Activated T-helper 9 cell treated with anti-CD3 and anti-CD28 coated beads, Interleukin-2, amount 50 U/mL, for 16 hours (primary cell): ENCODE measurements at regions not wholly inside any gene's neighbourhood (a gene's known extent, or its start where the extent isn't known, plus 50 kb on each side); places are given as distances from the start of the nearest gene placed in this dataset.
"Not testable (repeated sequence)": the region's sequence is repeated elsewhere in the genome, so short reads cannot be mapped to it uniquely, and the experiment has no call there.

ENCODE experiments used
- DNase-seq: peaks from one replicate; pipeline ENCODE4 v3.0.0-alpha.2; 2020; ENCODE audit warnings: low read depth

DNA sequence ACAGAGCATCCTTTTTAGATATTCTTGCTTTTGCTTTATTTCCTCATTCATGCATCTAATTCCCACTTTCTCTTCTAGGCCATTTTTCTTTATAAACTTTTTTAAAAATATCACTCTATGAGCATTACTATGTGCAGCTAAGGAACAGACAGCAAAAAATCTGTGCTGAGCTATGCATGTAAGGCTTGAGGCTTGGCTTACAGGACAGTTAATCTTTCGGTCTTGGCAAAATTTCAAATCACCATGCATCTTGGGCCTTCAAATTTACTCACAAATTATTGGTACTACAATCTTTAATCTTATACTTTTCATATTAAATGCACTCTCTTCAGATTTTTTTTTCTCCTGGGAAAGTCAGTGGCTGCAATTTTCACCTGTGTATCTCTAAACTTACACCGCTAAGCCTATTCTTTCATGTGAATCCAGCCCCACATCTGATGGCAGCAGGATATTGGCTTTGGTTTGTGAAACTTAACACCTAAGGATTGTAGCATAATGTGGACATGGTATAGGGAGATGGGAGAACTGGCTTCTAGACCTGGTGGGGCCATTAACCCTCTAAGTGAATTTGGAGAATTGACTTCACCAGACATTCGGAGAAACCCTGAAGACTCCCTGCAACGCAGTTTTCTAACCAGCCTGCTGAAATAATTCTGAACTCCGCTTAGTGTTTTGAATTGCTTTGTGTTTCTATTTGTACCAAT, 278.3 kb downstream of the SPRY1 start:
- no peak for DNase-seq

DNA sequence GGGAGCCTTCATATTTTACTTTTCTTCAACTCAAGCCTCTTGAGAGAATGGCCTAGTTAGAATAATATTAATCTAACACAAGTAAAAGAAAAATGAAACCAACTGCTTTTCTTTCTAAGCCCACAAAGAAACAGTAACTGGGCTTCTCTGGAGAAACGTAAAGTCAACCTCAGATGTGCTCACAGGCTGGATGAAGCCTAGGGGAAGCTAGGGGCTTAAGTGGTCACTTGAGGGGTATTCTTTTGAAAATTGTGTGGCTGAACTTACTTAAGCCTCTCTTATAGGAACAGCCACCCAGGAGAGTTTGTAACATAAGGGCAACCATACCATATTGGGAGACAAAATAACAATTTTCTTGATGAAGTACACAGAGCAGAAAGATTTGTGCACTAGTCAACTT, 279.0 kb downstream of the SPRY1 start:
- DNase-seq, result no peak

DNA sequence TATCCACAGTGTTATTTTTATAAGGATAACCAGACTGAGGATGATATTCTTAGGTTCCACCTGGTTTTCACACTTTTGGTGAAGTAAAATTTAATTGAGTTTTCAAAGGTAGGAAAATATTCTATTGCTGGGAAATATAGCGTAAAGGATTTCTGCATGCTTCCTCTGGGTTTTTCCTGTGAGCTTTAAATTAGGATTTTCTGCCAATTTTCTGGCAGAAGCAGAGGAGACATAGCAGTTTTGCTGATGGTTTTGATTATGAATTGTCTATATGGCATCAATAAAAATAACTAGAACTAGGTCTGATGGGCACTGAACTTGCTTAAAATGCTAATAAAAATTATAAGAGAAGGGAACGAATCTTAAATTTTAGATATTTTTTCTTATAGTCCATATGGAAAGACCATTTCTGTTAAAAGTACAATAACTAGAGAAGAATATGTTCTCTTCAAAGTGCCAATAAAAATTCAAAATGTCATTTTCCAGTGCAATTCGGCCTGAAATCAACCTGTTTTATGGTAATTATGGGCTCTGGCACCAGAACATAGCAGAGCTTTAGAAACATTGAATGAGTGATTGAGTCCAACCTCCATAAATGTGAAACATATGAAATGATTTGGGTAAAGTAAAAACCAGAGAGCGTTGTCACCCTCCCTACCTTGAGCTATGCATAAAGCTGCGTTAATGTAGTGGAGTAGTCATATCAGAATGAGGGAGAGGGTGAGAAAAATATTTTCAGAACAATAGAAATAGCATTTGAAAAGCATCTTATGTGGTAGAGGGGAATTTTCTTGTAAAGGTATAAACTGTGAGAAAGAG, 279.7 kb downstream of the SPRY1 start:
- no peak for DNase-seq

DNA sequence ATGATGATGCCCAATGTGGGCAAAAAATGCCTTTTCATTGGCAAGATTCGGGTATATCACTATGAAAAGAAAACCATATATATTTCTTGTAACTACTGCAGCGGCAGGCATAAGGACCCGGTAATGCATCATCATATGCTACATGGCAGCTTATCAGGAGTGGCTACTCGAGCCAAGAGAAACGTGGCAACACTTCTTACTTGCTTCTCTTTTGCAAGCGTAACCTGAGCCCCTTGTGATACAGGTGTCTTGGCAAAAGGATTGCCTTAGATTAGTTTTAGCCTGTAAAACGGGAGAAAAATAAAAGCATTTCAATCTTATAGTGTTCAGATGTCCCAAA, 280.3 kb downstream of the SPRY1 start:
- DNase-seq, result no peak

- DNase-seq, result no peak
Measured at GRCh38 chr4:123682931-123683330, 286.3 kb downstream of the SPRY1 start.

DNA sequence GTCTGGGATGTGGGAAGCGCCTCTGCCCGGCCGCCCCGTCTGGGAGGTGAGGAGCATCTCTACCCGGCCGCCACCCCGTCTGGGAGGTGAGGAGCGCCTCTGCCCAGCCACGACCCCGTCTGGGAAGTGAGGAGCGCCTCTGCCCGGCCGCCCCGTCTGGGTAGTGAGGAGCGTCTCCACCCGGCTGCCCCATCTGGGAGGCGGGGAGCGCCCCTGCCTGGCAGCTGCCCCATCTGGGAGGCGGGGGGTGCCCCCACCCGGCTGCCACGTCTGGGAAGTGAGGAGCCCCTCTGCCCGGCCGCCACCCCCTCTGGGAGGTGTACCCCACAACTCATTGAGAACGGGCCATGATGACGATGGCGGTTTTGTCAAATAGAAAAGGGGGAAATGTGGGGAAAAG, 288.3 kb downstream of the SPRY1 start:
- DNase-seq, result not testable (repeated sequence)

DNA sequence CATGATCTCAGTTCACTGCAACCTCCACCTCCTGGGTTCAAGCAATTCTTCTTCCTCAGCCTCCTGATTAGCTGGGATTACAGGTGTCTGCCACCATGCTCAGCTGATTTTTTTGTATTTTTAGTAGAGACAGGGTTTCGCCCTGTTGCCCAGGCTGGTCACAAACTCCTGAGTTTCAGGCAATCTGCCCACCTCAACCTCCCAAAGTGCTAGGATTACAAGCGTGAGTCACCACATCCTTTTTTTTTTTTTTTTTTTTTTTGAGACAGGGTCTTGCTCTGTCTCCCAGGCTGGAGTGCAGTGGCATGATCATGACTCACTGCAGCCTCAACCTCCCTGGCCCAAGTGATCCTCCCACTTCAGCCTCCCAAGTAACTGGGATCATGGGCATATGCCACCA, 298.9 kb downstream of the SPRY1 start:
- not testable (repeated sequence) for DNase-seq

DNA sequence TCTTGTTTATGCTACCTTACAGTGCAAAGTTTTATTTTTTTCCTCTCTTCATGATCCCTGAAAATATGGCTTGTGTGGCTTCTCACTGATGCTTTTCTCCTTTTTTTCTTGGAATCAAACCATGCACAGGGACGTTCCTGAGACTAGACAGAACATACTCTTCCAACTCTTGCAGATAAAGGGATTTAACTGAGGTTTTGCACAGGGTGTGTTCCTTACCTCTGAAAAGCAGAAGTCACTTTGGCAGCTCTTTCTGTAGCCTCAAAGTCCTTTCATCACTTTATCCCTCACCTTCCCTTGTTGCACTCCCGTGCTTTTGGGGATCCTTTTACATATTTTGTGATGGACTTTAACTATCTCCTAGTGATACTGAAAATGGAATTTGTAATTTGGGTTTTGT, 300.1 kb downstream of the SPRY1 start:
- DNase-seq, result no peak

DNA sequence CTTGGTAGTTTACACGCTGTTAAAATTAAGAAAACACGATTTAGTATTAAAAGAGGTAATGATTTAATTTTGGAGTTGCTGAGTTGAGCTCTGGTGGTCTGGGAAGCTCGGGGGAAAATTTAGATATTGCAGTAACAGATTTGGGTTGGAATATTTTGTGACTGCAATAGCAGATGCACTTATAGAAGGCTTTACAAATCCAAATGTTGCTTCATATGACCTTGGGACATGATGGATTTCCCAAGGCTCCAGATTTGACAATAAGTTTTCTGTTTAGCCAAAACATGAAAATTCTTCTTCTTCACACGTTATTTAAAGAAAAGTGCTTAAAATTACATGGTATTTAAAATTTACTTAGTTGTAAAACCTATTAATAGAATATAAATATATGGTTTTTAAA, 302.0 kb downstream of the SPRY1 start:
- DNase-seq, result no peak

DNA sequence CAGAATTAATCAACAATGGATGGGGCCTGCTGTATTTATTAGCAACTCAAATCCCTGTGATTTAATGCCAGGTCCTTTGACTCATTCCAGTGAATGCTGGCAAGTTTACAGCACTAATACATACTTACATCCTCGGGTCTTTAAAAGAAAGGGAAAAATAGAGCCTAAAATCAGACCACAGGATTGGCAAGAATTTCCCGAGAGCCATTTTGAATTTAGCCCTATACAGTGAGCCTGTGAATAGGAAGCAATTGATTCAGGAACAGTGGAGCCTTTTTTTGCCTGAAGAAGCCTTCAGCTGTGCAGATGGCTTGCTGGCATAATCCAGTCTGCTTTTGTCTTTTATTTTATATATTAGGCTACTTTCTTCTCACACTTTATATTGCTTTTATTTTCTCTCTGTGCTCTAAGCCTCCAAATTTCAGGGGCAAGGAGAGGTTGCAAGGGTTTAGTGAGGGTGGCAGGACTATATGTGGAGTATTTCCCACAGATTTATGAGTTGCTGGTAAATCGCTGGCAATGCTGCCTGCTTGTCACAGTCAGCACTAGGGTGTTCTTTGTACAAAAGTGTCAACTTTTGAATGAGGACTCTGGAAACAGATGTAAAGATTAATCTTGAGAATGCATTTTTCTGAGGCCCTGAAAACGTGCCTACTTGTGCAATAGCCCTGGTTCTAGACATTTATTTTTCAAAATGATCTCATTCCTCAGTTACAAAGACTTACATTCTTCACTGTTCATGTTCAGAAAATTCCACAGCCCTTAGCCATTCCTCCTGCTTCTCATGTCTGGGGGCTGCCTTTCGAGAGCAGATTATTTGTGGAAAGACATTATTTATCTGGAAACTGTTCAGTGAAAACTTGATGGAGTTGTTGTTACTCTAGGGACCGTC, 303.5 kb downstream of the SPRY1 start:
- no peak for DNase-seq

DNA sequence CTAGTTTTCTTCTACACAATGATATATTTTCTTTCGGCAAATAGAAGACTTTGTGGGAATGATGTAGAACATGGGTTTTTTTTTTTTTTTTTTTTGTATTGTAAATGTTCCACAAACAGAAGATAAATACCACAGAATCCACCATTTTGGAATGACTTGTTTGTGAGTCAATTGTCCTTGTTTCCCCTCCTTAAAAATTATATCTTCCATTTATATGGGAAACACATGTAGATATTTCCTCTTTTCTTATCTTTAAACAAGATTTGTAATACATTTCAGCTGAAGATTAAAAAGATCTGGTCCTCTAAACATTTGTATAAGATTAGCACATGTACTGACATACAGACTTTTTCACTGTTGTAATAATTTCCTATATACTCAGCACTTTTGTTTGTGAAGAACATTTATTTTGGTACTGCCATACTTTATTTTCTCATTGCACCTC, 304.6 kb downstream of the SPRY1 start:
- DNase-seq, result no peak

DNA sequence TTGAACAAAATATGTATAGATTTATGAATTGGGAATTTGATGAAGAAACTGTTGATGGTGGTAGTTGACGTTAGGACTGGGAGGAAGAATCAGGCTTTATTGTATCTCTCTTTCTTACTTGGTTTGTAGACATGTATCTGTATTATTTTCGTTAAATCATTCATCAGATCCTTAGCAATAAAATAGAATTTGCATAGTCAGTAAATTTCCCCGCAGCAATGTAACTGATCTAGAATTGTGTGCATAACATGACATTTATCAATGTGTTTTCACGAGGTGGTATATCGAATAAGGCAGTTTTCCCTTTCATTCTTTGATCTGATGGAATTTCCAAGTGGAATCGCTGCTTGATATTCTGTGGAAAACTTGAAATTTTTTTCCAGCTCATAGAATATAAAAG, 308.8 kb downstream of the SPRY1 start:
- no peak for DNase-seq

DNA sequence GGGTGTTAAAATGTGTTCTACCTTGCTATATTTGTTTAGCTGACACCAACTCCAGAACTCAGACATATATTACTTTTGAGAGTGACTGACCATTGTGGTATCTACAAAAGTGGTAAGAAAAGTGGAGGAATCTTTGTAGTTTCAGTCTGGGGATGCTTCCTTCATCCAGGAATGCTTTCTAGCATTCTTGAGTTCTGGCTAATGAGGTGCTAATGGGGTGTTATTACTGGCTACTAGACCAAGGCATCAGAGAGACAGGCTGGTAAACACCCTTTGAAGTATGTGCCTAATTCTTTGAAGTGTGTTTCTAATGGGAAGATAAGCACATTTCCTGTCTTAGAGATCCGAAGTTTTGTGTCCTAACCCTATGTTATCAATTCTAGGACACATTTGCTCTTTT, 310.4 kb downstream of the SPRY1 start:
- DNase-seq, result no peak

DNA sequence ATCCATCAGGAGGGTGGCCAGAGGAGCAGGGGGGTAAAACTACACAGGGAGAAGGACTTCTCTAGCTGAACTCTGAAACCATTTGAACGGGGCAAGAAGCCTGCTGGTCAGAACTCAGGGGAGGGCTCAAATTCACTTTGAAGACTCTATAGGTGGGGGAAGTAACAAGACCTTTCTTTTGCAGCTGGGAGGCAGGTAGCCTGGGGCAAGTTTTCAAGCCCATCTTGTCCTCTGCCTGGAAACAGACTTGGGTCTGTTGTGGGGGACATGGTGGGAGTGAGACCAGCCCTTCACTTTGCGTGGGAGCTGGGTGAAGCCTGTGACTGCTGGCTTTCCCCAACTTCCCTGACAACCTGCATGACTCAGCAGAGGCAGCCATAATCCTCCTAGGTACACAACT, 312.3 kb downstream of the SPRY1 start:
- DNase-seq, result no peak

DNA sequence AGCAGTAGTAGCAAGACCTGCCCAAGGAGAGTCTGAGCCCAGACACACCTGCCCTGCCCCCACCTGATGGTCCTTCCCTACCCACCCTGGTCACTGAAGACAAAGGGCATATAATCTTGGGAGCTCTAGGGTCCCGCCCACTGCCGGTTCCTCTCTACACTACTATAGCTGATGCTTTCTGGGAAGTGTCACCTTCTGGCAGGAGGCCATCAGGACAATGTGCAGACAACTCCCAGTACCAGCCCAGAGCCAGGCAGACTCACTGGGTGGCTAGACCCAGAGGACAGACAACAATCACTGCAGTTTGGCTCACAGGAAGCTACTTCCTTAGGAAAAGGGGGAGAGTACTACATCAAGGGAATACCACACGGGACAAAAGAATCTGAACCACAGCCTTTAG, 312.7 kb downstream of the SPRY1 start:
- DNase-seq, result no peak

- no peak for DNase-seq
Measured at GRCh38 chr4:123731035-123731434, 334.4 kb downstream of the SPRY1 start.

DNA sequence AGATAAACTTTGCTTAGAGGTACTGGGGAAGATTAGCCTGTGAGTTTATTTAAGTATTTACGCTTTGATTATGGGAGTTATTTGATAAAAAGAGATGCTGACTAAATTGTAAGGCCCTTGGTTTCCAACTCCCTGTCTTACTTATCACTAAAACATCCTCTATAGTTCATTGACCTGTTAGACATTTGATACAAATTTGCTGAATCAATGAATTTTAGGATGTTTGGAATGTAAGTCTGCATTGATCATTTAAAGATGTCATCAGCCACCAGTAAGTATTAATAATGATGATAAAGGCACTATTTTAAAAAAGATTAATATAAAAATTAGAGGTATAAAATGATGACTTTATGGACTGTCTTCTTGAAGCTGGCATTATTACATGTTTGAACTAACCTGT, 340.6 kb downstream of the SPRY1 start:
- DNase-seq, result no peak

DNA sequence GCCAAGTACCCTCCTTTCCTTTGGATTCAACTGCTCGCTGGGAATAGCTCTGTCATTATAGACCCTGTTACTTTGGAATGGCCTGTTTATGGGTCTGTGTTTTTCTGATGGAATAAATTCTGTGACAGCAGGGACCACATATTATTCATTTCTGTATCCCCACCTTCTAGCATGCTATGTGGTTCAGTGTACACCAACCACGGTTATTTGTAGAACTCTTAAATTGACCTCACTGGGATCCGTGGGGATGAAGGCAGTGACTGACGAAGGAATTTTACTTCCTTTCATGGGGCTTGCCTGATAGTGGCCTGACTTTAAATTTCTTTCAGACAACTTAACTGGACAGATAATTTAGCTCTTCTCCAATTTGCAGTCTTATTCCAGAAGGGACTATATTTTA, 343.2 kb downstream of the SPRY1 start:
- DNase-seq, result no peak

DNA sequence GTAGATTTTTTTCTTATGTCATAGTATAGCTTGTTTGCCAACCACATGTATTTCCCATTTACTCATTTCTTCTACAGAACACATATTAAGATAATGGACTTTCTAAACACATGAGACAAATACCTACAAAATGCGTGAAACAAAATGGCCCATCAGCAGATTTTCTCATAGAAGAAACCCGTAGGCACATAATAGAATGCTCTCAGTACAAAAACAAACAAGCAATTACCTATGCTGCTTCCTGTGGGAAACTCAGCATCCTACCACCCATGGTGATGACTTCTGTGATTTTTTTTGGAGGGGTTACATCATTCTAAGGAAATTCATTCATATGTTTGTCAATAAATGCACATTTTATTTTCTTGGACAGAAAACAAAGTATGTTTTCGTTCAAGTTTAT, 343.6 kb downstream of the SPRY1 start:
- no peak for DNase-seq

- DNase-seq, result no peak
Measured at GRCh38 chr4:123741906-123742305, 345.3 kb downstream of the SPRY1 start.

DNA sequence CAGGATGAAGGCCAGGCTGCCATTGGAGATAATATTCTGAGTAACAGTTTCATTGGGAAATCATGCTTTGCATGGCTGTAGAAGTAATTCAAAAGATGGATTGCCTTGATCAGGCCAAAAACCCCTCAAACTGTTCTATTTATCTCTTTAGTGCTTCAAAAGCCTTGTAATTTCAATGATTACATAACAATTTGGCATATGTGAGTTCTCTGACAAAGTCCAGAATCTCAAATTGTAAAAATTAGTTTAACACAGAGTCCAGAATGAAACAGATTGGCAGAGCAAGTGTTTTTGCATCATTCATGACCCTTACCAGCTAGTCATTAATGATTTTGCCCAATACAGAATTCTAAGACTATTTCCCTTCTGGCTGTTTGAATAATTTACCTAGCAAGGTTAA, 347.3 kb downstream of the SPRY1 start:
- DNase-seq, result no peak

DNA sequence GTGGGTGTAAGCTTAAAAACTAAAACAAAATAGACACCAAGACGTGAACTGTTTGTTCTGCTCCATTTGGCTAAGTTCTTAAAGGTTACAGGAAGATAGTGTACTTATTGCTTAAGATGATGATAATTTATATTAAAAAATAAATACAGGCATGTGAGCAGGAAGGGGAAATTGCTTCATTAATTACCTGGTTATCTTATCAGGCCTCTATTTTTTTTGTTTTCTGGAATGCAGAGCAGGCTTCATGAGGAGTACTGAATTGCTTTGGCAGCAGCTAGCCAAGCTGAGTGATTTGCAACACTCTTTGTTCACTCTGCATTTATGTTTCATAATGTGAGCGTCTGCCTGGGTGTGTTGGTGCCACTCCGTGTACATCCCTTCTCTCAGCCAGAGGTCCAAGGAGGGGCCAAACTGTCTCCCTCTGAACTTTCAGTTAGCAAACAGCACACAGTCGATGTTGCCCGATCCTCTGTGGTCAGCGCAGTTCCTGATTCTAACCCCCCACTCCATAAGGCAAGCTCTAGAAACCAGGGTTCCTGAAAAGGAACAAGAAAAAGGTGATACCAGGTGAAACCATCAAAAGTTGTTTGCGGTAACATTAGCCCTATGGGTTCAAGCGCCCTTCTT, 348.2 kb downstream of the SPRY1 start:
- no peak for DNase-seq
